Stomach (tissue), 4 donors: ENCODE measurements at regions not wholly inside any gene's neighbourhood (a gene's known extent, or its start where the extent isn't known, plus 50 kb on each side); places are given as distances from the start of the nearest gene placed in this dataset.

ENCODE experiments used
- CTCF ChIP-seq, 7 experiments: fragments of 450-650 bp in 4 of 7; fragments of 200-600 bp in 3 of 7; sonication (generic) in 3 of 7; IDR thresholded peaks; one replicate each; pipeline ENCODE4 v1.5.1; 2016 to 2019; ENCODE audit warnings: antibody characterized with exemption in 7 of 7, control low read depth in 2 of 7, mild to moderate bottlenecking in 1 of 7
- EP300 ChIP-seq: sonication (generic); formaldehyde crosslinking; IDR thresholded peaks from one replicate; pipeline ENCODE4 v1.6.1; 2017; ENCODE audit warnings: antibody characterized with exemption
- POLR2A ChIP-seq, 4 donors: fragments of 450-650 bp; IDR thresholded peaks; one replicate each; pipeline ENCODE4 v1.6.1; 2016; ENCODE audit warnings: antibody characterized with exemption in 4 of 4, control low read depth in 2 of 4, mild to moderate bottlenecking in 1 of 4, moderate library complexity in 1 of 4

GRCh38 chr3:180529778-180530177, 72.2 kb upstream of the TTC14 start:
- TF ChIP-seq POLR2A (IDR thresholded peaks at IDR 0.05) (no peak), EP300 (no peak), CTCF (IDR thresholded peaks at IDR 0.05) (no peak)
